Heart left ventricle (tissue), 16 donors: ENCODE measurements at regions not wholly inside any gene's neighbourhood (a gene's known extent, or its start where the extent isn't known, plus 50 kb on each side); places are given as distances from the start of the nearest gene placed in this dataset.
"Not testable (repeated sequence)": the region's sequence is repeated elsewhere in the genome, so short reads cannot be mapped to it uniquely, and the experiment has no call there.

Source experiments
- ATAC-seq, 4 donors: fragments of 200-7000 bp; cut with Tn5 transposase; one replicate each; pipeline ENCODE4 v1.9.1; 2020 to 2022; ENCODE audit warnings: moderate library complexity in 4 of 4, mild to moderate bottlenecking in 3 of 4, moderate number of reproducible peaks in 1 of 4
- DNase-seq, 5 donors: peaks; one replicate each; pipeline ENCODE4 v3.0.0-alpha.2; 2020
- H3K27ac ChIP-seq, 12 donors: fragments of 200-600 bp; sonication (generic) in 4 of 12; one replicate each; pipeline versions ENCODE4 v1.5.0 to v1.8.0; 2016 to 2022; ENCODE audit warnings: mild to moderate bottlenecking in 2 of 12
- H3K27me3 ChIP-seq, 9 donors: fragments of 200-600 bp; sonication (generic) in 2 of 9; one replicate each; pipeline versions ENCODE4 v1.5.1 to v1.8.0; 2016 to 2022; ENCODE audit warnings: mild to moderate bottlenecking in 3 of 9
- H3K36me3 ChIP-seq, 9 donors: fragments of 200-600 bp; sonication (generic) in 2 of 9; one replicate each; pipeline versions ENCODE4 v1.5.0 to v1.8.0; 2018 to 2022; ENCODE audit warnings: mild to moderate bottlenecking in 2 of 9
- H3K4me1 ChIP-seq, 12 donors: fragments of 200-600 bp; sonication (generic) in 4 of 12; one replicate each; pipeline versions ENCODE4 v1.5.0 to v1.8.0; 2016 to 2022; ENCODE audit warnings: mild to moderate bottlenecking in 3 of 12
- H3K4me3 ChIP-seq, 12 donors: fragments of 200-600 bp; sonication (generic) in 4 of 12; one replicate each; pipeline versions ENCODE4 v1.5.0 to v1.8.0; 2017 to 2022; ENCODE audit warnings: mild to moderate bottlenecking in 9 of 12, moderate library complexity in 4 of 12
- H3K9me3 ChIP-seq, 12 donors: fragments of 200-600 bp; sonication (generic) in 4 of 12; one replicate each; pipeline versions ENCODE4 v1.5.0 to v1.8.0; 2016 to 2022; ENCODE audit warnings: mild to moderate bottlenecking in 1 of 12
- POLR2A ChIP-seq, 2 donors: fragments of 450-650 bp; IDR thresholded peaks; one replicate each; pipeline ENCODE4 v1.6.1; 2017; ENCODE audit warnings: antibody characterized with exemption in 2 of 2, mild to moderate bottlenecking in 2 of 2, moderate library complexity in 2 of 2
- WGBS, 4 donors: extraction: QIAGEN DNeasy Blood & Tissue Kit in 2 of 4; methylation state at CpG; one replicate each; pipeline versions ENCODE4 v1.1.5 to v1.1.7; 2013 to 2018; 5-methylcytosine and 5-hydroxymethylcytosine counted together
- intact Hi-C, 10 donors: fragments of 100-400 bp; cut with DNase I; formaldehyde crosslinking; loops; one replicate each; pipeline versions ENCODE4 v1.11.1 to v1.14.2; 2022
- TF ChIP-seq, protein P1 (sequence below), 12 donors: fragments of 200-600 bp; sonication (generic) in 4 of 12; IDR thresholded peaks; one replicate each; pipeline versions ENCODE4 v1.5.0 to v1.8.0; 2018 to 2022; ENCODE audit warnings: antibody characterized with exemption in 12 of 12, mild to moderate bottlenecking in 5 of 12
- donor health status: ischemic (EF 13 %, LVEDD 7.1; RV severe dilation, severe dysfunction).
- donor health status: healthy with polysubstance abuse.
- donor health status: DM: no; HTN: yes; CAD: no.
- donor health status: DM: no; HTN: no; CAD: no.
- donor health status: ischemic (EF 25% LVEDD 6.9; RV normal size, moderate dysfunction).
- donor health status: ischemic (EF 25% LVEDD 5.7; RV mildly dilated, moderate dysfunction).
- donor health status: healthy.
- donor health status: DM: yes; HTN: yes; CAD: no.
- donor health status: ischemic (EF 35%, LVEDD 5.7; RV mildly dilated, moderate dysfunction).
- donor health status: nonischemic (EF 11% LVEDD 7.7; RV severe dilation, severe dysfunction).
- donor health status: DM: yes; HTN: yes; CAD: no.
- donor health status: PGD.
- donor health status: ischemic (EF 29% LVEDD 5.4; RV normal size, mild dysfunction).
- donor health status: nonischemic (EF 23%, LVEDD 6.1; RV moderate dilation, normal function).

DNA sequence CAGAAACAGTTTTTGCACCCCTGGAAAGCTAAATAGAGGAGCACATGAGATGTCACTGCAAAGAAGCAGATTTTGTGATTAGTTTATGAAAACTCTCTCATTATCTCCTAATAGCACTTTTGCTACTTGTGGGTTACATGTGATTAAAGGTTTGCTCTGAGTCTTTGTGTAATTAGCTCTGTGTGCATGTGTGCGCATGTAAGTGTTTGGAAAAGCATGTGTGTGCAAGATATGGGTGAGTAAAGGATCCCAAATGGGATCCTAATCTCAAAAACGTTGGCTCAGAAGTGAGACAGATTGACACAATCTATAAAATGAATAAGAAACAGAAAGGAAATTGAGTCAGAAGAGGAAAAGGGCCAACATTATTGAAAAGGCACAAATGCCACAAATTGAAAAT, 104.5 kb downstream of the SKIDA1 start:
- Histone ChIP-seq H3K9me3 (no peaks in the 10 kb centered on the region), H3K4me3 (no peak overlapping the region), H3K27ac (no peak overlapping the region), H3K36me3 (no peaks in the 10 kb centered on the region), H3K4me1 (no peaks in the 10 kb centered on the region), H3K27me3 (no peaks in the 10 kb centered on the region)
- DNase-seq, result no peak
- intact Hi-C loops, result no loop called here
- WGBS, 4 donors, result 48 to 56% (median 54%) methylated on average over 2 of the region's 2 CpGs
- ATAC-seq, result no peak
- TF ChIP-seq, protein P1, sequence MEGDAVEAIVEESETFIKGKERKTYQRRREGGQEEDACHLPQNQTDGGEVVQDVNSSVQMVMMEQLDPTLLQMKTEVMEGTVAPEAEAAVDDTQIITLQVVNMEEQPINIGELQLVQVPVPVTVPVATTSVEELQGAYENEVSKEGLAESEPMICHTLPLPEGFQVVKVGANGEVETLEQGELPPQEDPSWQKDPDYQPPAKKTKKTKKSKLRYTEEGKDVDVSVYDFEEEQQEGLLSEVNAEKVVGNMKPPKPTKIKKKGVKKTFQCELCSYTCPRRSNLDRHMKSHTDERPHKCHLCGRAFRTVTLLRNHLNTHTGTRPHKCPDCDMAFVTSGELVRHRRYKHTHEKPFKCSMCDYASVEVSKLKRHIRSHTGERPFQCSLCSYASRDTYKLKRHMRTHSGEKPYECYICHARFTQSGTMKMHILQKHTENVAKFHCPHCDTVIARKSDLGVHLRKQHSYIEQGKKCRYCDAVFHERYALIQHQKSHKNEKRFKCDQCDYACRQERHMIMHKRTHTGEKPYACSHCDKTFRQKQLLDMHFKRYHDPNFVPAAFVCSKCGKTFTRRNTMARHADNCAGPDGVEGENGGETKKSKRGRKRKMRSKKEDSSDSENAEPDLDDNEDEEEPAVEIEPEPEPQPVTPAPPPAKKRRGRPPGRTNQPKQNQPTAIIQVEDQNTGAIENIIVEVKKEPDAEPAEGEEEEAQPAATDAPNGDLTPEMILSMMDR (IDR thresholded peaks at IDR 0.05), result no peak
- no peak for TF ChIP-seq POLR2A (IDR thresholded peaks at IDR 0.05)

DNA sequence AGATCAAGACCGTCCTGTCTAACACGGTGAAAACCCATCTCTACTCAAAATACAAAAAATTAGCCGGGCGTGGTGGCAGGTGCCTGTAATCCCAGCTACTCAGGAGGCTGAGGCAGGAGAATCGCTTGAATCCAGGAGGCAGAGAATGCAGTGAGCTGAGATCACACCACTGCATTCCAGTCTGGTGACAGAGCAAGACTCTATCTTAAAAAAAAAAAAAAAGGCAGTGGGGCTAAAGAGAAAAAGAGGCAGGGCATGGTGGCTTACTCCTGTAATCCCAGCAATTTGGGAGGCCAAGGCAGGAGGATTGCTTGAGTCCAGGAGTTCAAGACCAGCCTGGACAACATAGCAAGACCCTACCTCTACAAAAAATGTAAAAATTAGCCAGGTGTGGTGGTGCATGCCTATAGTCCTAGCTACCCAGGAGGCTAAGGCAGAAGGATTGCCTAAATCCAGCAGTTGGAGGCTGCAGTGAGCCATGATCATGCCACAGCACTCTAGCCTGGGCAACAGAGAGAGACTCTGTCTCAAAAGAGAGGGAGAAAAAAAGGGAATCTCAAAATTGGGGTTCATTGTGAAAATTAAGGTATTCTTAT, 106.4 kb downstream of the SKIDA1 start:
- H3K27ac ChIP-seq, H3K4me3 ChIP-seq, H3K27me3 ChIP-seq, ATAC-seq, DNase-seq, H3K4me1 ChIP-seq, intact Hi-C loops, H3K36me3 ChIP-seq, H3K9me3 ChIP-seq: not testable (repeated sequence)
- 89 to 93% (median 91%) methylated on average over 5 of the region's 5 CpGs for WGBS, 4 donors

DNA sequence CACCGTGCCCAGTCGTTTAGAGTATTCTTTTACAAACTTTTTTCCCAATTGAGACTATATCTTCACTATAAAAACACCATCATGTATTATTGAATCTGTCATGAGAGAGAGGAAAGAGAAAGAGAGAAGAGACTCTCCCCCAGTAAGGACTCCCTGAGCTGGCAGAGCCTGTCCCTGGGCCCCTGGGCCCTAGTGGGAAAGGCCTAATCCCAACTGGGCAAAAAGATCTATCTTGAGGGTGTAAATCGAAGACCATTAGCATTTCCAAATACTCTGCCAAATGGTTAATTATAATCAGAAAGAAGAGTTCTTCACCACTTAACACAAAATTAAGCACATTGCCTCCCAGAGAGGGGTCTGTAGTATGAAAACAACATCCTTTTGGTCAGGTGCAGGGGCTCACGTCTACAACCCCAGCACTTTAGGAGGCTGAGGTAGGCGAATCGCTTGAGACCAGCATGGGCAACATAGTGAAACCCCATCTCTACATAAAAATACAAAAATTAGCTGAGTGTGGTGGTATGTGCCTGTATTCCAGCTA, 108.2 kb downstream of the SKIDA1 start:
- ATAC-seq, result no peak
- WGBS, 4 donors, result 85 to 91% (median 89%) methylated on average over 6 of the region's 6 CpGs

DNA sequence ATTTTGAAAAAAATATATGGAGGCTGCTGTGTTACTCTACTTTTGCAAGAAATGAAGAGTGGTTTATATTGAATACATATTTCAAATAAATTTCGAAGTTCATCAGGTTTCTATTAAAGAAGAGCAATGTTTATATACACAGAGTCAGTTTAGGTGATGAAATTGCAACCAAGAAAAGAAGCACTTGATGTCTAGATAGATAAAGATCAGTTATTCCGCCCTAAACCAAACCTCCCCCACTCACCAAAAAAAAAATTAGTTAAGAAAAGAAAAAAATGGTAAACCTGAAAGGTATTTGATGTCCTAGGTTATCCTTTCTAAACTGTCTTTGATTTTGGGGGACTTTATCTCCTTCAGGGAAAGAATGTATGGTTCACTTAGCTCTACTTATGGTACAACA, 111.8 kb downstream of the SKIDA1 start:
- TF ChIP-seq, protein P1 (IDR thresholded peaks at IDR 0.05), result no peak
- TF ChIP-seq POLR2A (IDR thresholded peaks at IDR 0.05), result no peak
- DNase-seq, result no peak
- WGBS, 4 donors, result 82 to 88% (median 85%) methylated on average over 2 of the region's 2 CpGs
- Histone ChIP-seq H3K27ac (no peak overlapping the region), H3K36me3 (no peaks in the 10 kb centered on the region), H3K27me3 (no peaks in the 10 kb centered on the region), H3K4me3 (no peak overlapping the region), H3K4me1 (no peaks in the 10 kb centered on the region), H3K9me3 (no peaks in the 10 kb centered on the region)
- ATAC-seq, result no peak
- intact Hi-C loops, result no loop called here

More for the DNA sequence above, 108.2 kb downstream of the SKIDA1 start:
- no peak for DNase-seq
- H3K27me3 ChIP-seq, result no peaks in the 10 kb centered on the region
- no peaks in the 10 kb centered on the region for H3K9me3 ChIP-seq
- H3K27ac ChIP-seq, result no peak overlapping the region
- intact Hi-C loops, result no loop called here
- TF ChIP-seq, protein P1 (IDR thresholded peaks at IDR 0.05), result no peak
- TF ChIP-seq POLR2A (IDR thresholded peaks at IDR 0.05), result no peak
- H3K36me3 ChIP-seq, result no peaks in the 10 kb centered on the region
- H3K4me3 ChIP-seq, result no peak overlapping the region
- no peaks in the 10 kb centered on the region for H3K4me1 ChIP-seq

DNA sequence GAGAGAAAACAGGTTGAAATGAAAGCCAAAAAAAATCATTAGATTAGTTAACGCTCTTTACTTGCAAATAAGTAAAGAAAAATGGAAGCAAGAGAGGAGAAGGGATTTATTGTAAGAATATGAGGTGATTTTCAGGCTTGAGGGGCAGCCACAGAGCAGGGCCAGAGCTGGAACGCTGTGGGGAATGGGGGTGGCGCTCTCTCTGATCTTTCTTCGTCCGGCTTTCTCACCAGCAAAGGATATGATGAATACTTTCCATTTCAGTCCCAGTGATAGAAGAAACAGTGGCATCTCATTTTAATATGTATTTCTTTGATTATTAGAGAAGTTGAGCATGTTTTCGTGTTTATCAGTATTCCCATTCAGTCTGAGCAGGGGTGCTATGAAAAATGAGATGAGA, 112.2 kb downstream of the SKIDA1 start:
- intact Hi-C loops, result no loop called here
- H3K36me3 ChIP-seq, result no peaks in the 10 kb centered on the region
- H3K4me3 ChIP-seq, result no peak overlapping the region
- H3K9me3 ChIP-seq, result no peaks in the 10 kb centered on the region
- no peak for DNase-seq
- TF ChIP-seq, protein P1 (IDR thresholded peaks at IDR 0.05), result no peak
- ATAC-seq, result no peak
- 82 to 86% (median 83%) methylated on average over 6 of the region's 6 CpGs for WGBS, 4 donors
- H3K27ac ChIP-seq, result no peak overlapping the region
- no peaks in the 10 kb centered on the region for H3K27me3 ChIP-seq
- no peaks in the 10 kb centered on the region for H3K4me1 ChIP-seq
